Mesendoderm (in vitro differentiated cells): ENCODE measurements at regions not wholly inside any gene's neighbourhood (a gene's known extent, or its start where the extent isn't known, plus 50 kb on each side); places are given as distances from the start of the nearest gene placed in this dataset.

Experiments used
- DNase-seq: peaks from one replicate; pipeline ENCODE4 v3.0.0; 2013
- H2AK5ac ChIP-seq: 2 replicates; pipeline ENCODE4 v1.6.1; 2013; ENCODE audit warnings: low read length, inconsistent platforms
- H2BK120ac ChIP-seq: 2 replicates; pipeline ENCODE4 v1.6.1; 2013; ENCODE audit warnings: low read depth, mild to moderate bottlenecking, low read length, moderate library complexity, mixed read lengths
- H2BK15ac ChIP-seq: replicated peaks from 2 replicates; pipeline ENCODE4 v1.6.1; 2013; ENCODE audit warnings: low read depth, mild to moderate bottlenecking, moderate library complexity
- H2BK5ac ChIP-seq: 2 replicates; pipeline ENCODE4 v1.6.1; 2013; ENCODE audit warnings: low read length, inconsistent platforms
- H3K18ac ChIP-seq: 2 replicates; pipeline ENCODE4 v1.6.1; 2013; ENCODE audit warnings: mild to moderate bottlenecking, low read length, mixed read lengths
- H3K23ac ChIP-seq: one replicate; pipeline ENCODE4 v1.6.1; 2013; ENCODE audit warnings: low read length
- H3K27ac ChIP-seq: 2 replicates; pipeline ENCODE4 v1.5.1; 2013; ENCODE audit warnings: low read depth, mild to moderate bottlenecking, inconsistent platforms, low read length, moderate library complexity
- H3K27me3 ChIP-seq: 2 replicates; pipeline ENCODE4 v1.6.1; 2013; ENCODE audit warnings: low read length, control low read depth, mild to moderate bottlenecking, inconsistent platforms; ENCODE audit not compliant: insufficient read depth, poor library complexity
- H3K36me3 ChIP-seq: 2 replicates; pipeline ENCODE4 v1.6.1; 2013; ENCODE audit warnings: low read length, inconsistent platforms; ENCODE audit not compliant: control insufficient read depth, insufficient read depth
- H3K4ac ChIP-seq: one replicate; pipeline ENCODE4 v1.6.1; 2013; ENCODE audit warnings: low read depth, mild to moderate bottlenecking, low read length, moderate library complexity
- H3K4me1 ChIP-seq: 2 replicates; pipeline ENCODE4 v1.6.1; 2013; ENCODE audit warnings: low read depth, low read length, inconsistent platforms; ENCODE audit not compliant: control insufficient read depth
- H3K4me2 ChIP-seq: 2 replicates; pipeline ENCODE4 v1.6.1; 2013; ENCODE audit warnings: low read length
- H3K4me3 ChIP-seq: 2 replicates; pipeline ENCODE4 v1.5.1; 2013; ENCODE audit warnings: mild to moderate bottlenecking, low read length
- H3K56ac ChIP-seq: one replicate; pipeline ENCODE4 v1.6.1; 2013; ENCODE audit warnings: low read length
- H3K79me1 ChIP-seq: 2 replicates; pipeline ENCODE4 v1.6.1; 2013; ENCODE audit warnings: low read length, inconsistent platforms
- H3K79me2 ChIP-seq: 2 replicates; pipeline ENCODE4 v1.6.1; 2013; ENCODE audit warnings: mild to moderate bottlenecking, low read length; ENCODE audit not compliant: control insufficient read depth, insufficient read depth
- H3K9ac ChIP-seq: 2 replicates; pipeline ENCODE4 v1.6.1; 2013; ENCODE audit warnings: low read length, inconsistent platforms
- H4K5ac ChIP-seq: one replicate; pipeline ENCODE4 v1.6.1; 2013; ENCODE audit warnings: low read length
- H4K8ac ChIP-seq: one replicate; pipeline ENCODE4 v1.6.1; 2013; ENCODE audit warnings: low read depth, mild to moderate bottlenecking, control low read depth, low read length, moderate library complexity
- WGBS: extraction: QIAGEN DNeasy Blood & Tissue Kit; methylation state at CpG from one replicate; pipeline ENCODE4 v1.1.7; 2013; ENCODE audit warnings: low lambda C conversion rate, missing lambda C conversion rate; ENCODE audit not compliant: insufficient coverage; ENCODE audit errors: extremely low coverage; 5-methylcytosine and 5-hydroxymethylcytosine counted together

DNA sequence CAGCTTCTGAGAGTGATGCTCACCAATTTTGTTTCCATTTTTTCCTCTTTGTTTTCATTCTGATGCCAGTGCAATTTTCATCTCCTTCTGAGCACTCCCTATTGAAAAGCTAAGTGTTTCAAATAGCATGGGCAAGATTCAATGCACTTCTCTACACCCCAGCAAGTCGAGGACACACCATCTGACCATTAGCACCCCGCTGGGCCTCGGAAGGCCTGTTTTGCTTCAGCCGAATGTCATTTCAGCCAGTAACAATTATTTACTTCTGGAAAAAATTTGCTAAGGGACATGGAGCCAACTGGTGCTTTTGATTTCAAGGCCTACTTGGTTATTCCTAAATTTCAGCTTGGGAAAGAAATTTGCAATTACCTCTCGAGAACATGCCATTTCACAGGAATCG, 392.4 kb downstream of the RNF144A start:
- no peak overlapping the region for H3K9ac ChIP-seq
- H2BK120ac ChIP-seq = no peak overlapping the region
- no peak overlapping the region for H3K4ac ChIP-seq
- H2BK5ac ChIP-seq = no peak overlapping the region
- H3K18ac ChIP-seq = no peak overlapping the region
- no peak overlapping the region for H4K5ac ChIP-seq
- H3K36me3 ChIP-seq = no peaks in the 10 kb centered on the region
- H3K79me1 ChIP-seq = no peaks in the 10 kb centered on the region
- no peak overlapping the region for H2BK15ac ChIP-seq
- no peak overlapping the region for H3K27ac ChIP-seq
- H3K4me3 ChIP-seq = no peak overlapping the region
- no CpG with 5 or more reads among the region's 6 CpGs for WGBS
- H4K8ac ChIP-seq = no peak overlapping the region
- H3K27me3 ChIP-seq = no peaks in the 10 kb centered on the region
- H3K56ac ChIP-seq = no peak overlapping the region
- H3K4me2 ChIP-seq = no peak overlapping the region
- no peaks in the 10 kb centered on the region for H3K79me2 ChIP-seq
- no peak overlapping the region for H2AK5ac ChIP-seq
- no peaks in the 10 kb centered on the region for H3K4me1 ChIP-seq
- DNase-seq = no peak
- no peak overlapping the region for H3K23ac ChIP-seq

DNA sequence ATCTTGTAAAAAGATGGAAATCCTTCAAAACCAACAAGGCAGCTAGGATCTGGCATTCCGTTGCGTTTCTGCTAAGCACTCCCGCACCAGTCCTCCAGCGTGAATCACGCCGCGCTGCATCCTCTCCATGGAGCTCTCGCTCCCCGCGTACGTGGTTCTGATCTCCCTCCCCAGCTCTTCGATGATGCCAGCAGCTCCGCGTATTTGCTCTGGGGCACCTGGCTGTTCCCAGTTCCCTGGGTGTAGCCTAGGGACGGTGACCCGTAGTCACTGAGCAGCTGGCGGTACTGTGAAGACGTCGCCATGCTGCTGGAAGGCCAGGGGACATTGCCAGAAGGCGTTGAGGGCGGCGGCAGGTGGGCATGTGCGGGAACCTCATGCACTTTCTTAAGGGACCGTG, 407.5 kb downstream of the RNF144A start:
- no peak overlapping the region for H2BK5ac ChIP-seq
- no peak overlapping the region for H3K4me3 ChIP-seq
- H4K5ac ChIP-seq = no peak overlapping the region
- H3K18ac ChIP-seq = no peak overlapping the region
- H4K8ac ChIP-seq = no peak overlapping the region
- no peak overlapping the region for H2BK120ac ChIP-seq
- no peaks in the 10 kb centered on the region for H3K36me3 ChIP-seq
- H3K4me1 ChIP-seq = peaks cover 3% of the 10 kb centered on the region
- no CpG with 5 or more reads among the region's 24 CpGs for WGBS
- no peaks in the 10 kb centered on the region for H3K79me2 ChIP-seq
- H3K56ac ChIP-seq = no peak overlapping the region
- no peak overlapping the region for H3K4ac ChIP-seq
- no peak overlapping the region for H2AK5ac ChIP-seq
- no peak overlapping the region for H3K4me2 ChIP-seq
- no peaks in the 10 kb centered on the region for H3K79me1 ChIP-seq
- peak; percentile 35 for DNase-seq
- H3K27ac ChIP-seq = no peak overlapping the region
- no peak overlapping the region for H3K9ac ChIP-seq
- H2BK15ac ChIP-seq = no peak overlapping the region
- no peaks in the 10 kb centered on the region for H3K27me3 ChIP-seq
- H3K23ac ChIP-seq = no peak overlapping the region

DNA sequence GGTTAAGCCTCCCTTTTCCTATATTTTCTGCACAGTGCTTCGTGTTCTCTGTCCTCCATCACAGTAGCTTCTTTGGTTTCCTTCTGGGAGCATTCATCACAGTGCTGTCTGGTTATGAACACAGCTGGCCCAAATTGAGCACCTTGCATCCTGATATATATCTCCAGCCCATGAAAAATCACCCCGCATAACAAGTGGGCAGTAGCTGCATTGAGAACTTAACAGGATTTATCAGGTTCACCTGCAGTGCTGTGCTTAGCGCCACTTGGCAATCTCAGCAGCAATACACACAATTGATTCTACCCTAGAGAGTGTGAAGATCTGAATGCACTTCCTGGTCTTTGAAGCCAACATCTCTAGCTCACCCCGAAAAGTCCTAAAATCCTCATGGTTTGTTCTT, 408.0 kb downstream of the RNF144A start:
- no CpG with 5 or more reads among the region's 4 CpGs for WGBS
- Histone ChIP-seq H2BK5ac (no peak overlapping the region), H3K79me2 (no peaks in the 10 kb centered on the region), H2BK15ac (no peak overlapping the region), H3K4me1 (peaks cover 3% of the 10 kb centered on the region), H3K18ac (no peak overlapping the region), H3K23ac (no peak overlapping the region), H4K5ac (no peak overlapping the region), H3K27me3 (no peaks in the 10 kb centered on the region), H2BK120ac (no peak overlapping the region), H2AK5ac (no peak overlapping the region), H3K4me2 (no peak overlapping the region), H4K8ac (no peak overlapping the region), H3K79me1 (no peaks in the 10 kb centered on the region), H3K4ac (no peak overlapping the region), H3K36me3 (no peaks in the 10 kb centered on the region), H3K56ac (no peak overlapping the region), H3K9ac (no peak overlapping the region), H3K27ac (no peak overlapping the region), H3K4me3 (no peak overlapping the region)
- peak; percentile 65 for DNase-seq

DNA sequence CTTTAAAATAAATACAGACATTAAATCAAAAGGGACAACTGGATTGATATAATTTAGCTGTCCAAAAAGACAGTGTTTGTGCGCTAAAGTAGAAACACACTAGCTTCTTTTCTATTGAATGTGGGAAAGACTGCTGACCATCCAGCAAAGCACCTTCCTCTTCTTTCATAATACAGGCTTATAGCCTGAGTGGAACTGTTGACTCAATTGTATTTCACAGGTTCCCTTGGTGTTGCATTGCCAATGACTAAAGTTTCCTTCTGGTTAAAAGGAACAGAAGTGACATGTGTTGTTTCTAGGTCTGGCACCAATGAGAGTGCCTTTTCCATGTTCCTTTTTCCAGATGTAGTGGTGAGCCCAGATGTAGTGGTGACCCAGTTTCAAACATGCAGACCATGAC, 412.3 kb downstream of the RNF144A start:
- no peak overlapping the region for H3K4me2 ChIP-seq
- no peak for DNase-seq
- H3K27me3 ChIP-seq = no peaks in the 10 kb centered on the region

DNA sequence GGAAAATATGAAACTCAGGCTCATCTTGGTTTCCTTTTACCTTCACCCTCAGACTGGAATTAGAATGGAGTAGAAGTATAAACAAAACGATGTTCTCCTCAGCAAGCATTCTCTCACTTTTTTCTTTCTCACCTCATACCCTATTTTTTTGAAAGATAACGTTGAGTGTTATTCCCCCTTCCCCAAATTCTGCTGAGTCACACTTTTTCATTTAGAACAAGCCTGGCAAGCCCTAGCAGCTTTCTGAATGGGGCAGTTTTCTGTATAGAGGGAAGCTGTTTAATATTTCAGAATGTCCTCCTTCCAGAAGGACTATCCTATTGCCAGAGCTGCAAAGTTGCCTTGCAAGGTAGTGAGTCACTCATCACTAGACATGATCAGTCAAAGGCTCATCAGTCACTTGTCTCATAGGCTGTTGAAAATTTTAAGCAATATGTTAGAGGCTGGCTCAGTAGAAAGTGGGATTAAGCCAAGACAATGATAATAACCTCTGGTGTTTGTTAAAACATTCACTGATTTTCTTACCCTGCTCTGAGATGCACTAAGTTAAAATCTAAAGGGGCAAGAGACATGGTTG, 416.1 kb downstream of the RNF144A start:
- Histone ChIP-seq H3K18ac (no peak overlapping the region), H3K9ac (no peak overlapping the region), H3K4me2 (no peak overlapping the region), H3K23ac (no peak overlapping the region), H3K4me3 (no peak overlapping the region), H2BK5ac (no peak overlapping the region), H2BK15ac (no peak overlapping the region), H3K27me3 (no peaks in the 10 kb centered on the region), H3K79me2 (no peaks in the 10 kb centered on the region), H4K5ac (no peak overlapping the region), H3K36me3 (no peaks in the 10 kb centered on the region), H2AK5ac (no peak overlapping the region), H3K27ac (no peak overlapping the region), H3K79me1 (no peaks in the 10 kb centered on the region), H4K8ac (no peak overlapping the region), H3K4me1 (peaks cover 2% of the 10 kb centered on the region), H3K4ac (no peak overlapping the region), H3K56ac (no peak overlapping the region), H2BK120ac (no peak overlapping the region)
- WGBS = no CpG with 5 or more reads among the region's 2 CpGs
- DNase-seq = no peak

More for the DNA sequence above, 412.3 kb downstream of the RNF144A start:
- H3K4ac ChIP-seq = no peak overlapping the region
- no peak overlapping the region for H3K27ac ChIP-seq
- H3K56ac ChIP-seq = no peak overlapping the region
- H2AK5ac ChIP-seq = no peak overlapping the region
- no peak overlapping the region for H3K9ac ChIP-seq
- no peak overlapping the region for H2BK5ac ChIP-seq
- H3K79me1 ChIP-seq = no peaks in the 10 kb centered on the region
- no peaks in the 10 kb centered on the region for H3K36me3 ChIP-seq
- H4K8ac ChIP-seq = no peak overlapping the region
- peaks cover 4% of the 10 kb centered on the region for H3K4me1 ChIP-seq
- H3K79me2 ChIP-seq = no peaks in the 10 kb centered on the region
- H2BK120ac ChIP-seq = no peak overlapping the region
- WGBS = no CpG with 5 or more reads among the region's 1 CpG
- no peak overlapping the region for H3K4me3 ChIP-seq
- no peak overlapping the region for H4K5ac ChIP-seq
- no peak overlapping the region for H3K23ac ChIP-seq
- no peak overlapping the region for H2BK15ac ChIP-seq
- no peak overlapping the region for H3K18ac ChIP-seq

DNA sequence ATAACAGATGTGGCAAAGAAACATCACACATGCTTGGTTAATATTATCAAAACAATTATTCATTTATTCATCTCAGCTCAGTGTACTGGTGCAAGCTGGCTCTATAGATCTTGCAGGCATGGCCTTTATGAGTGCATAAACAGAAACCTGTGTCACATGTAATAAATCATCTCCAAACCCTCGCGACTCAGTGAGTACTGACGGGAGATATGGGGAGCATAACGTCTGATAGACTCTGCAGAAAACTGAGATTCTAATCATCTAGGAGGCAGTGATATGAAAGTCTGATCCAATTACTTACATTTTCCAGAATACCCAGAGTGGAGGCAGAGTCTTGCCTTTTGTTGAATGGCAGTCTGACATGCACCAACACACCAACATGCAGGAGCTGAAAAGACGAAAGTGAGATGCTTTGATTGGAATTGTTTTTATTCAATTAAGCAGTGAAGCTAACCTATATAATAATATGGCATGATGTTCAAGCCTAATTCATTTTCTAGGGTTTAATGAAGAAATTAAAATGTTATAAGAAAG, 416.8 kb downstream of the RNF144A start:
- Histone ChIP-seq H4K5ac (no peak overlapping the region), H3K27ac (no peak overlapping the region), H3K4ac (no peak overlapping the region), H3K23ac (no peak overlapping the region), H2AK5ac (no peak overlapping the region), H3K79me1 (no peaks in the 10 kb centered on the region), H2BK5ac (no peak overlapping the region), H3K36me3 (no peaks in the 10 kb centered on the region), H2BK120ac (no peak overlapping the region), H3K18ac (no peak overlapping the region), H4K8ac (no peak overlapping the region), H3K56ac (no peak overlapping the region), H3K4me2 (no peak overlapping the region), H3K27me3 (no peaks in the 10 kb centered on the region), H2BK15ac (no peak overlapping the region), H3K4me1 (peaks cover 2% of the 10 kb centered on the region), H3K79me2 (no peaks in the 10 kb centered on the region), H3K4me3 (no peak overlapping the region), H3K9ac (no peak overlapping the region)
- no peak for DNase-seq
- no CpG with 5 or more reads among the region's 5 CpGs for WGBS
